HG03565 (cell line): ENCODE measurements at regions not wholly inside any gene's neighbourhood (a gene's known extent, or its start where the extent isn't known, plus 50 kb on each side); places are given as distances from the start of the nearest gene placed in this dataset.
A peak's percentile ranks its signal among the peaks of the same experiment; 100 is the strongest.

Experiments used
- ATAC-seq: cut with Tn5 transposase; IDR thresholded peaks from one replicate; pipeline ENCODE4 v1.9.1; 2021; ENCODE audit warnings: mild to moderate bottlenecking, moderate library complexity; ENCODE audit not compliant: unreplicated experiment

DNA sequence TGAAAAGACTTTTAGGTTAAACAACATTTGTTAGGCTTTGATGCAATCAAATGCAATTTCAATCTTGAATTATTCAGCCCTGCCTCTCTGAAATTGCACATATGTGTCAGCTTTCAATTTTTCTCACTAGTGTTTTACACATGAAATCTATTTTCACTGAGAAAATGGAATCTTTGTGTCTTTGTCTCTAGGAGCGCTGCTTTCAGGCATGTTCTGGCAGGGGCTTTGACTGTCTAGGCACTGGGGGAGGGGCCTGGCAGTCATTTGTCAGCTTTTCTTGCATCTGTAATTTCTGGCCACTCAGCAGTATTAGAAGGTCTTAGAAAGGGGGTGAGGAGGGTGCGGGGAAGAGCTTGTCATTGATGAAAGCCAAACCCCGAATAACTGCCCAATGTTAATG is 264.4 kb downstream of the PTPRC start:
- no peak for ATAC-seq

DNA sequence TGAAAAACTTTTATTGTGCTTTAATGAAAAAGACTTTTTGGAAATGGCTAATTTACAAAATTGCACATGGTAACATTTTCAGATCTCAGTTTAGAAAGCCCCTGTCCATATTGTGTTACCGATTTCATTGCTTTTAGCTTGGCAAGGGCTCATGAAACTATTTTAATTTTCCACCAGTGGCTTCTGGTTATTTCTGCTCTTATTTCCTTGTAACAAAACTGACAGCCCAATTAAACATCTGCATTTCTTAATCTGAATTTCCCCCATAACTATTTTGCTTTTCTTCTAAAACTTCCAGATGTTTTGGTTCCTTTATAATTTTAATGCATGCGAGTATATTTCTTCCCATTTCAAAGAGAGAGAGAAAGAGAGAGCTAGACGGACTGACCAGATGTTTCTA is 264.8 kb downstream of the PTPRC start:
- ATAC-seq = no peak

GRCh38 chr1:198904321-198904720 is 265.5 kb downstream of the PTPRC start:
- no peak for ATAC-seq

- no peak for ATAC-seq
These were observed 268.0 kb downstream of the PTPRC start for GRCh38 chr1:198906739-198907422.

GRCh38 chr1:198907423-198907746 is 268.5 kb downstream of the PTPRC start:
- ATAC-seq = no peak

GRCh38 chr1:198908995-198909394 is 270.2 kb downstream of the PTPRC start:
- ATAC-seq = no peak

- no peak for ATAC-seq
These were observed 271.1 kb downstream of the PTPRC start for GRCh38 chr1:198909973-198910372.

DNA sequence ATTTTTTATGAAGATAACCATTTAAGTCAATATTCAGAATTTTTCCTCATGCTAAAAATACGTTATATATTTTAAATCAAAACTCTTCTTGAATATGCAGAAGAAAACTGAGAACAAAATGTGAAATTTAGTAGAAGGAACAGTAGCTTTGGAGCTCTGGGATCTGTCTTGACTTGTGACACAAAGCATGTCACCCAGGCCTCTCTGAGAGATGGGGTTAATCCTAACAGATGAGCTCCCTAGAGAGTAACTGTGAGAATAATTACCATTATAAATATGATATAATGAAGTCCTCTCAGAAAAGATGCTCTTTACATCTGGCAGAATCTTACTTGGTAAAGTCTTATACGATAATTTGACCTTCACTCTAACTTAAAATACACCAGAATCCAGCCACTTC is 272.0 kb downstream of the PTPRC start:
- no peak for ATAC-seq

- ATAC-seq = no peak
These were observed 273.2 kb downstream of the PTPRC start for GRCh38 chr1:198912046-198912445.

- no peak for ATAC-seq
These were observed 274.8 kb downstream of the PTPRC start for GRCh38 chr1:198913667-198914066.

DNA sequence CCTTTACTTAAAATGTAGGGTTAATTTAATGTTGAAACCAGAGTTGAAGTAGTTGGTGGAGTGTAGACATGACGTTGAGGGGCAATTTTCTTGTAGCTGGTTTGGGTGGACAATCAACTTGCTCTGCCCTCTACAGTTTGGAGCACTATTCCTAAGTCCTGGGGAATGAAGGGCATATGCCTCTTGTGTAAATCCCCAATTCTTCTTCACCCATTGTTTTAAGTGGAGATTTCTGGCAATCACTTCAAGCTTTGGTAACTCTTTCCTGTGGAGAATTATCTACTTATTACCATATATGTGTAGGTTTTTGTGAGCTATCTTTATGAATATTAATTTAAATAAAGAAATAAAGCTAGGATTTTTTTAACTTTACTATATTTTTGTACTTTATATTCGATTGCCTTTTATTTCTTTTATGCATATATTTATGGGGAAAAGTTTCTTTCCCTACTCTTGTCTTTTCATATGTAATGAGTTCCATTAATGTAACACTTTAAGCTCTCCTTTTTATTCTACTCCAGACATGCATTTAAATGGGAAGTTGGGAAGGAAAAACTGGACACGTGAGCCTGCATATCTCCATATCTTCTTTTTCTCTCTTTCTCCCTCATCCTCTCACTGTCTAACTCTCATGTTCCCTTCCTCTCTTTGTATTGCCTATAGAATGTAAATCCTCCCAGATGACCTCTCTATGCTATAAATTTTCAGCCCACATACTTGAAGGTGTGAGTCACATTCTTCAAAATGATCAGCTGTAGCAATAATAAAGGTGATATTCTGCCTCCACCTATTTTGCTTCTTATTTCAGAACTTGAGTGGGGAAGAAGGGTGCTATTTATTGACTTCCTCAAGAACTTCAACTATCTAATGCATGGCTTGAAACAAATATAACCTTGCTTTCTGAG is 276.7 kb downstream of the PTPRC start:
- no peak for ATAC-seq

DNA sequence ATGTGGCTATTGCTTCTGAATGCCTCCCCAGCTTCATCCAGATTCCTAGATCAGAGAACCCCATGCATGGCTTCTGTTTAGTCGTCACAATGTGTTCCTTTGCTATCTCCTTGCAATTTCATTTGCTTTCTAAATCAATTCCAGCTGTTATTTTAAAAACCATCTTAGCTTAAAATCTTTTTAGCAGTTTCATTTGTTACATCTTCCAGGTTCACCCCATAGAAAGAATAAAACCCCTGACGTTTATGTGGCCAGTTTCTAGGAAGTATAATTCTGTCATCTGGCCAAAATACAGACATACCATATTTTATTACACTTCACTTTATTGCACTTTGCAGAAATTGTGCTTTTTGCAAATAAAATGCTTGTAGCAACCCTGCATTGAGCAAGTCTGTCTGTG is 278.4 kb downstream of the PTPRC start:
- no peak for ATAC-seq

- ATAC-seq = no peak
These were observed 280.1 kb downstream of the PTPRC start for GRCh38 chr1:198918920-198919319.

DNA sequence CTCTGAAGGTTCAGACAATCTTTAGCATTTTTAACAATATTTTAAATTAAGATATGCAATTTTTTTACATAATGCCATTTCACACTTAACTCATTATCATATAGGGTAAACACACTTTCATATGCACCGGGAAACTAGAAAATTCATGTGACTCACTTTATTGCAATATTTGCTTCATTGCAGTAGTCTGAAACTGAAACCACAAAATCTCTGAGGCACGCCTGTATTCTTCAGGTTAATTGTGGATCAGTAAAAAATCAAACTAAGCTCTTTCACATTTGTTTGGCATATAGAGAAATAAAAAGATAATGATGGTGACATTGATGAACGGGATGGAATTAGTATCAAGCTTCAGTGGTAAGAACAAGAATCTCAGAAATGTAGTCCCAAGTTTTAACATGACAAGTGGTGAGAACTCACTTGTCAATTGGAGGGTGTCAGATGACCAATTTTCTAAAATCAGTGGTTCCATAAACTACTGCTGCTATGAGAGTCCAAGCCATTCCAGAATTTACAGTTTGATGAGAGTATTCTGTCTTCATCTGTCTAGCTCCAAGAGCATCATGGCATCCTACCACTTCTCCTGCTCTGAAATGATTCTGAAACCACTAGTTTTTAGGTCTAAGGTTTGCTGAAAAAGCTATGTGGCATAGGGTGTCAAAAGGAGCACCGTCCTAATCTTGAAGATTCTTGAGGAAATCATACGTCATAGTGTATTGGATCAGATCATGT is 281.0 kb downstream of the PTPRC start:
- peak; percentile 41 for ATAC-seq

DNA sequence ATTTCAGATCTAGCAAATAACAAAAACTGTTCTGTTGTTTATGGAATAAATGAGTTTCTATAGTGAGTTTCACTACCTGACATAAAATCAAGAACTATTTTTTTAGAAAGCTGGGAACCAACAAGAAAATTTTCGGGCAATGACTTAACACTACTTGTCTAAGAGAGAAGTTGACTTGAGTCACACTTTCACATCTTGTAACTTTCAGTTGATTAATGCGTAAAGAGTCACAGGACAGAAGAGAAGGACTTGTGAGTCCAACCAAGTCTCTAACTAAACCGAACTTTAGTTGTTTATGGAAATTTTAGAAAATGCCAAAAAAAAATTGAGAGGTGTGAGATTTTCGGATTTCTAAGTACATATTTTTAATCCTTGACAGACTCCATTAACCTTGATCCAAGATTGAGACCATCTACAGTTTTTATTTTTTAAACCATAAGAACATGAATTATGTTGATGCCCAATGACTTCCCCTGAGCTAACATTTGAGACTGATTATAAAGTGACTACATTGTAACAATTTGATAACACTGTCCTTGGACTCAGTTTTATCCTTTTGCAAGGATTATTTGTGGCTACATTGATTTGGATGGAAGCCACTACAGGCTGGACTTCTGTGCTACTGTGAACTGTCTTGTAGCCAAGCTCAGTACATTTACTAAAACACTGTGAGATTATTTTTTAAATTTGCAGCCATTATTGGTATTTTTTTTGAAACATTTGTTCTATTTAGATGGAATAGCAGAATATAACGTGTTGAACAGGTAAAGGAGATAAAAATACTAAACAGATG is 284.0 kb downstream of the PTPRC start:
- ATAC-seq = peak; percentile 62

GRCh38 chr1:198923993-198924392 is 285.2 kb downstream of the PTPRC start:
- no peak for ATAC-seq

GRCh38 chr1:198925567-198925966 is 286.7 kb downstream of the PTPRC start:
- ATAC-seq = no peak

- ATAC-seq = no peak
These were observed 288.3 kb downstream of the PTPRC start for GRCh38 chr1:198927129-198927528.

DNA sequence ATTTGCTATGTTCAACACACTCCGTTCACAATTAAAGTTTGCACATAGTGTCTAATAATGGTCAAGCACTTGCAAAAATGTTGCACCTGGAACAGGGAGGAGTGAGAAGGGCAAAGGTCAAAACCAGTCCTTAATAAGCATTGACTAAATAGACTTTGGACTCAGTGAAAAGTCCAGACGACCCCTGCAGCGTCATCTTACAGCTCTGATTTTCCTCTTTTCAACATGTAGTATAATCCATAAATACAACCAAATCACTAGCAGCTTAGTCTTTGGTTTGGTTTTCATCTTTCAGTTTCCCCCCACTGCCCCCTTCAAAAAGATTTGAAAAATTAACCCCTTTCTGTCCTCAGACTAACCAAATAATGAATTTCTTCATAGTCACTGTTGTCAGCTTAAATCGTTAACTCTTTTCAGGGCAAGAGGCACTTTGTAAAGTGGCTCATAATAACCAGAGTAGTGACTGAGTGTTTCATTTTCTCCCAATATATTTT is 290.3 kb downstream of the PTPRC start:
- ATAC-seq = no peak

GRCh38 chr1:198929961-198930599 is 291.2 kb downstream of the PTPRC start:
- peak; percentile 46 for ATAC-seq
